ENCODE measurements at regions not wholly inside any gene's neighbourhood (a gene's known extent, or its start where the extent isn't known, plus 50 kb on each side); places are given as distances from the start of the nearest gene placed in this dataset.

- TF ChIP-seq CTCF (IDR thresholded peaks at IDR 0.05; ENCODE audit: insufficient read depth, low read depth, low read length) (no peak), EZH2 (IDR thresholded peaks at IDR 0.05; ENCODE audit: insufficient read depth, low read length) (no peak)
These were observed 67.3 kb upstream of the ADPGK start for GRCh38 chr15:72850833-72851232.
